22Rv1 (cell line): ENCODE measurements at regions not wholly inside any gene's neighbourhood (a gene's known extent, or its start where the extent isn't known, plus 50 kb on each side); places are given as distances from the start of the nearest gene placed in this dataset.

Experiments
- CTCF ChIP-seq: fragments of 450-650 bp; IDR thresholded peaks from 2 replicates; pipeline ENCODE4 v1.5.1; 2017; ENCODE audit warnings: mild to moderate bottlenecking
- ZFX ChIP-seq: fragments of 450-650 bp; IDR thresholded peaks from 2 replicates; pipeline ENCODE4 v1.6.1; 2017; ENCODE audit warnings: antibody characterized with exemption, borderline replicate concordance

GRCh38 chr7:42338916-42339540 is 102.0 kb upstream of the GLI3 start:
- TF ChIP-seq CTCF: no peak
- no peak for TF ChIP-seq ZFX
